GM12878 (cell line): ENCODE measurements at regions not wholly inside any gene's neighbourhood (a gene's known extent, or its start where the extent isn't known, plus 50 kb on each side); places are given as distances from the start of the nearest gene placed in this dataset.

Experiments
- ATAC-seq: fragments of 200-7000 bp; cut with Tn5 transposase; 3 replicates; pipeline ENCODE4 v1.9.1; 2020; ENCODE audit warnings: mild to moderate bottlenecking, moderate library complexity
- BruUV-seq: library from RNA; stranded (reverse); fragments of 400-500 nt; replicated peaks from 2 replicates; lab custom pipeline; 2021; lab: Mats Ljungman, UMichigan
- CTCF ChIA-PET: fragments of 300-600 bp; sonication (Branson Sonifier 250); formaldehyde crosslinking; extraction: SDS; loops from one replicate; lab custom pipeline; 2021; ENCODE audit warnings: inconsistent platforms; lab: Yijun Ruan, JAX
- POLR2A ChIA-PET: fragments of 350-600 bp; formaldehyde crosslinking; extraction: SDS; loops from one replicate; lab custom pipeline; 2021; ENCODE audit warnings: inconsistent platforms; lab: Charles Lee
- RAD21 ChIA-PET: fragments of 300-600 bp; sonication (Branson Sonifier 250); formaldehyde crosslinking; loops from one replicate; lab custom pipeline; 2023; ENCODE audit warnings: antibody characterized with exemption; ENCODE audit not compliant: unreplicated experiment; lab: Charles Lee
- SMC1A ChIA-PET: fragments of 300-600 bp; sonication (Branson Sonifier 250); formaldehyde crosslinking; loops from one replicate; lab custom pipeline; 2023; ENCODE audit not compliant: unreplicated experiment, uncharacterized antibody; lab: Charles Lee
- DNase-seq: peaks from one replicate; pipeline ENCODE4 v3.0.0-alpha.2; 2011; ENCODE audit warnings: low read depth, low spot score
- FAIRE-seq: peaks from 3 replicates; lab custom pipeline; 2011; peaks lifted over from hg19 to GRCh38; lab: Jason Lieb, UNC
- H2AFZ ChIP-seq: 2 replicates; pipeline ENCODE4 v1.6.0; 2011; ENCODE audit warnings: low read depth, low read length, control low read depth; ENCODE audit not compliant: control insufficient read depth
- H3K27ac ChIP-seq: 2 replicates; pipeline ENCODE4 v1.5.1; 2011; ENCODE audit warnings: control low read depth; ENCODE audit not compliant: control insufficient read depth, insufficient read depth
- H3K27me3 ChIP-seq, 2 experiments: replicated peaks in 1 of 2; 2 replicates each; pipeline versions ENCODE4 v1.6.0 to v1.6.1; 2011; ENCODE audit warnings: low read length in 1 of 2; ENCODE audit not compliant: control insufficient read depth in 2 of 2, insufficient read depth in 2 of 2
- H3K36me3 ChIP-seq, 2 experiments: 2 replicates each; pipeline ENCODE4 v1.5.1; 2011; ENCODE audit warnings: low read length in 1 of 2; ENCODE audit not compliant: control insufficient read depth in 2 of 2, insufficient read depth in 2 of 2
- H3K4me1 ChIP-seq: 2 replicates; pipeline ENCODE4 v1.6.1; 2011; ENCODE audit warnings: mild to moderate bottlenecking, low read length, moderate library complexity, mixed read lengths; ENCODE audit not compliant: control insufficient read depth, insufficient read depth
- H3K4me2 ChIP-seq: 2 replicates; pipeline ENCODE4 v1.6.0; 2011; ENCODE audit warnings: control low read depth; ENCODE audit not compliant: control insufficient read depth, insufficient read depth
- H3K4me3 ChIP-seq: fragments of 200-600 bp; sonication (generic); 2 replicates; pipeline ENCODE4 v1.5.1; 2016
- H3K79me2 ChIP-seq: 2 replicates; pipeline ENCODE4 v1.6.0; 2011; ENCODE audit warnings: low read length; ENCODE audit not compliant: control insufficient read depth, insufficient read depth
- H3K9ac ChIP-seq: 2 replicates; pipeline ENCODE4 v1.8.0; 2011; ENCODE audit warnings: low read length, control low read depth, mixed read lengths; ENCODE audit not compliant: control insufficient read depth, insufficient read depth
- H3K9me3 ChIP-seq: replicated peaks from 3 replicates; pipeline ENCODE4 v1.5.1; 2011; ENCODE audit warnings: mild to moderate bottlenecking, low read length; ENCODE audit not compliant: control insufficient read depth, insufficient read depth
- H4K20me1 ChIP-seq: 2 replicates; pipeline ENCODE4 v1.6.0; 2011; ENCODE audit not compliant: control insufficient read depth, insufficient read depth
- CBX5 ChIP-seq: sonication (generic); IDR thresholded peaks from 2 replicates; pipeline ENCODE4 v1.6.1; 2016; ENCODE audit warnings: low read depth, moderate library complexity, mild to moderate bottlenecking, inconsistent platforms
- FOXM1 ChIP-seq: IDR thresholded peaks from 2 replicates; pipeline ENCODE4 v1.6.1; 2012; ENCODE audit warnings: low read depth, mild to moderate bottlenecking, inconsistent platforms, low read length, moderate library complexity
- GABPA ChIP-seq: IDR thresholded peaks from 2 replicates; pipeline ENCODE4 v1.6.1; 2014; ENCODE audit warnings: antibody characterized with exemption, low read depth, mild to moderate bottlenecking, inconsistent platforms
- JUNB ChIP-seq: IDR thresholded peaks from 2 replicates; pipeline ENCODE4 v1.6.1; 2016; ENCODE audit warnings: antibody characterized with exemption, mild to moderate bottlenecking
- NRF1 ChIP-seq: conservative IDR thresholded peaks from 2 replicates; pipeline ENCODE4 v1.6.1; 2011; ENCODE audit warnings: mild to moderate bottlenecking, low read depth, low read length, improper control_type of control experiment
- POLR2AphosphoS2 ChIP-seq: IDR thresholded peaks from 2 replicates; pipeline ENCODE4 v1.6.1; 2011; ENCODE audit warnings: low read depth, mild to moderate bottlenecking, low read length, improper control_type of control experiment, moderate library complexity
- POLR2AphosphoS5 ChIP-seq: IDR thresholded peaks from 2 replicates; pipeline ENCODE4 v1.6.1; 2011; ENCODE audit warnings: mild to moderate bottlenecking, low read length, inconsistent platforms
- RAD51 ChIP-seq: fragments of 450-650 bp; IDR thresholded peaks from 2 replicates; pipeline ENCODE4 v1.6.1; 2016; ENCODE audit warnings: moderate library complexity, mild to moderate bottlenecking, inconsistent platforms
- ZSCAN29 ChIP-seq: fragments of 450-650 bp; IDR thresholded peaks from 2 replicates; pipeline ENCODE4 v1.6.1; 2017; ENCODE audit warnings: mild to moderate bottlenecking, moderate library complexity
- WGBS: methylation state at CpG from one replicate; pipeline ENCODE4 v1.1.6; 2016; ENCODE audit warnings: low lambda C conversion rate; ENCODE audit not compliant: insufficient replicate concordance, insufficient coverage; ENCODE audit errors: missing lambda C conversion rate; 5-methylcytosine and 5-hydroxymethylcytosine counted together
- in situ Hi-C: fragments of 300-500 bp; cut with MboI; formaldehyde crosslinking; loops from 9 replicates; pipeline ENCODE4 v1.14.3; 2018; ENCODE audit warnings: mixed read lengths
- intact Hi-C: fragments of 100-400 bp; cut with micrococcal nuclease; formaldehyde crosslinking; loops from one replicate; pipeline ENCODE4 v1.14.2; 2022; ENCODE audit not compliant: unreplicated experiment
- TF ChIP-seq, protein P1 (sequence below): fragments of 450-650 bp; IDR thresholded peaks from 2 replicates; pipeline ENCODE4 v1.6.1; 2016; ENCODE audit warnings: mild to moderate bottlenecking
- TF ChIP-seq, protein P2 (sequence below): fragments of 450-650 bp; IDR thresholded peaks from 2 replicates; pipeline ENCODE4 v1.6.1; 2014; ENCODE audit warnings: mild to moderate bottlenecking
- TF ChIP-seq, protein P3 (sequence below): fragments of 450-650 bp; conservative IDR thresholded peaks from 2 replicates; pipeline ENCODE4 v1.6.1; 2017; ENCODE audit warnings: mild to moderate bottlenecking, moderate library complexity
- TF ChIP-seq, protein P4 (sequence below): fragments of 450-650 bp; IDR thresholded peaks from 2 replicates; pipeline ENCODE4 v1.6.1; 2017; ENCODE audit warnings: mild to moderate bottlenecking, moderate library complexity

DNA sequence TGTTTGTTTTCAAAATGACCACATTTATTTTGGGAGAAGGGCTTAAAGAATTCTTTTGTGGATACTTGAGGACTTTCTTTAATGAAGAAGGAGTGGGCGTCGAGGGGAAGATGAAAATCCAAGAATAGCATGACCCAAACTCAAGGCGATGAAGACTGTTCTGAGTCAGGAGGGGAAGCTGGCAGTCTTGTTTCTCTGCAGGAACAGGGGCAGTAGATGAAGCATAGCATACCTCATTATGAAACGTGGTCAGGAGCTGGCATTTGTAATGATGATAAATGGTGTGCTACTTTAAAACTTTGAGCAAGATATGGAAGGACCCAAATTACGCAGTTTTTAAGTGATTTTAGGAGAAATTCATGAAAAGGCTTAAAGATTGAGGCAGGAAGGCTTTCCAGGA is 549.0 kb downstream of the IGSF11 start (continued):
- TF ChIP-seq, protein P1, sequence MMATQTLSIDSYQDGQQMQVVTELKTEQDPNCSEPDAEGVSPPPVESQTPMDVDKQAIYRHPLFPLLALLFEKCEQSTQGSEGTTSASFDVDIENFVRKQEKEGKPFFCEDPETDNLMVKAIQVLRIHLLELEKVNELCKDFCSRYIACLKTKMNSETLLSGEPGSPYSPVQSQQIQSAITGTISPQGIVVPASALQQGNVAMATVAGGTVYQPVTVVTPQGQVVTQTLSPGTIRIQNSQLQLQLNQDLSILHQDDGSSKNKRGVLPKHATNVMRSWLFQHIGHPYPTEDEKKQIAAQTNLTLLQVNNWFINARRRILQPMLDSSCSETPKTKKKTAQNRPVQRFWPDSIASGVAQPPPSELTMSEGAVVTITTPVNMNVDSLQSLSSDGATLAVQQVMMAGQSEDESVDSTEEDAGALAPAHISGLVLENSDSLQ, result peak; percentile 65; the same call in 1 of the 2 replicates
- TF ChIP-seq, protein P2, sequence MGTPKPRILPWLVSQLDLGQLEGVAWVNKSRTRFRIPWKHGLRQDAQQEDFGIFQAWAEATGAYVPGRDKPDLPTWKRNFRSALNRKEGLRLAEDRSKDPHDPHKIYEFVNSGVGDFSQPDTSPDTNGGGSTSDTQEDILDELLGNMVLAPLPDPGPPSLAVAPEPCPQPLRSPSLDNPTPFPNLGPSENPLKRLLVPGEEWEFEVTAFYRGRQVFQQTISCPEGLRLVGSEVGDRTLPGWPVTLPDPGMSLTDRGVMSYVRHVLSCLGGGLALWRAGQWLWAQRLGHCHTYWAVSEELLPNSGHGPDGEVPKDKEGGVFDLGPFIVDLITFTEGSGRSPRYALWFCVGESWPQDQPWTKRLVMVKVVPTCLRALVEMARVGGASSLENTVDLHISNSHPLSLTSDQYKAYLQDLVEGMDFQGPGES, result no peak
- peak; percentile 65 for TF ChIP-seq JUNB
- peak; percentile 23; the same call in 1 of the 2 replicates for TF ChIP-seq FOXM1
- TF ChIP-seq, protein P3, sequence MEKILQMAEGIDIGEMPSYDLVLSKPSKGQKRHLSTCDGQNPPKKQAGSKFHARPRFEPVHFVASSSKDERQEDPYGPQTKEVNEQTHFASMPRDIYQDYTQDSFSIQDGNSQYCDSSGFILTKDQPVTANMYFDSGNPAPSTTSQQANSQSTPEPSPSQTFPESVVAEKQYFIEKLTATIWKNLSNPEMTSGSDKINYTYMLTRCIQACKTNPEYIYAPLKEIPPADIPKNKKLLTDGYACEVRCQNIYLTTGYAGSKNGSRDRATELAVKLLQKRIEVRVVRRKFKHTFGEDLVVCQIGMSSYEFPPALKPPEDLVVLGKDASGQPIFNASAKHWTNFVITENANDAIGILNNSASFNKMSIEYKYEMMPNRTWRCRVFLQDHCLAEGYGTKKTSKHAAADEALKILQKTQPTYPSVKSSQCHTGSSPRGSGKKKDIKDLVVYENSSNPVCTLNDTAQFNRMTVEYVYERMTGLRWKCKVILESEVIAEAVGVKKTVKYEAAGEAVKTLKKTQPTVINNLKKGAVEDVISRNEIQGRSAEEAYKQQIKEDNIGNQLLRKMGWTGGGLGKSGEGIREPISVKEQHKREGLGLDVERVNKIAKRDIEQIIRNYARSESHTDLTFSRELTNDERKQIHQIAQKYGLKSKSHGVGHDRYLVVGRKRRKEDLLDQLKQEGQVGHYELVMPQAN, result no peak

DNA sequence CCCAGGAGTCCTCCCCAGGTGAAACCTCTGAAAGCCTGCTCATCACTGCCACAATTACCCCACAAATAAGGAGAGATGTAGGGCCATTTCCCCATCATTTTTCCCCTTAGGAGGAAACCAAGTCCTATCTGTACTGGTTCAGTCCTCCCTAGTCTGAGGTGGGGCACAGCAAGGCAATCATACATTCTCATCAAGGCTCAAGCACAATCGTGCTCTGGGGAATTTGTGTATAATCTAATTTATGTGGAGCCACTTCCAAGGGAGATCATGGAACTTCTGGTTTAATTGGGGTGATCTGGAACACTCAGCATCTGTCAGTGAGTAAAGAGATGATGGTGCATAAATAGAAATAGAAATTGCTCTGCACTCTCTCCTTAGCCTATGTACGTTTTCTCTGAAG is 546.9 kb downstream of the IGSF11 start:
- WGBS, result 24% methylated on average over 2 of the region's 2 CpGs
- Histone ChIP-seq H2AFZ (no peak overlapping the region), H3K4me1 (no peaks in the 10 kb centered on the region), H3K9me3 (no peaks in the 10 kb centered on the region), H3K36me3 (no peaks in the 10 kb centered on the region), H3K4me2 (no peak overlapping the region), H3K27ac (no peak overlapping the region), H3K79me2 (no peaks in the 10 kb centered on the region), H3K4me3 (no peak overlapping the region), H3K9ac (no peak overlapping the region), H4K20me1 (no peaks in the 10 kb centered on the region), H3K27me3 (no peaks in the 10 kb centered on the region)
- ChIA-PET SMC1A (no interaction called here), POLR2A (no interaction called here), CTCF (no interaction called here), RAD21 (no interaction called here)
- FAIRE-seq (no peak), DNase-seq (no peak), ATAC-seq (no peak)
- no TSS peak for BruUV-seq
- in situ Hi-C loops, result no loop called here
- TF ChIP-seq NRF1 (no peak), RAD51 (no peak), ZSCAN29 (no peak), POLR2AphosphoS5 (no peak), CBX5 (no peak), GABPA (no peak), POLR2AphosphoS2 (no peak), JUNB (no peak)
- TF ChIP-seq, protein P4, sequence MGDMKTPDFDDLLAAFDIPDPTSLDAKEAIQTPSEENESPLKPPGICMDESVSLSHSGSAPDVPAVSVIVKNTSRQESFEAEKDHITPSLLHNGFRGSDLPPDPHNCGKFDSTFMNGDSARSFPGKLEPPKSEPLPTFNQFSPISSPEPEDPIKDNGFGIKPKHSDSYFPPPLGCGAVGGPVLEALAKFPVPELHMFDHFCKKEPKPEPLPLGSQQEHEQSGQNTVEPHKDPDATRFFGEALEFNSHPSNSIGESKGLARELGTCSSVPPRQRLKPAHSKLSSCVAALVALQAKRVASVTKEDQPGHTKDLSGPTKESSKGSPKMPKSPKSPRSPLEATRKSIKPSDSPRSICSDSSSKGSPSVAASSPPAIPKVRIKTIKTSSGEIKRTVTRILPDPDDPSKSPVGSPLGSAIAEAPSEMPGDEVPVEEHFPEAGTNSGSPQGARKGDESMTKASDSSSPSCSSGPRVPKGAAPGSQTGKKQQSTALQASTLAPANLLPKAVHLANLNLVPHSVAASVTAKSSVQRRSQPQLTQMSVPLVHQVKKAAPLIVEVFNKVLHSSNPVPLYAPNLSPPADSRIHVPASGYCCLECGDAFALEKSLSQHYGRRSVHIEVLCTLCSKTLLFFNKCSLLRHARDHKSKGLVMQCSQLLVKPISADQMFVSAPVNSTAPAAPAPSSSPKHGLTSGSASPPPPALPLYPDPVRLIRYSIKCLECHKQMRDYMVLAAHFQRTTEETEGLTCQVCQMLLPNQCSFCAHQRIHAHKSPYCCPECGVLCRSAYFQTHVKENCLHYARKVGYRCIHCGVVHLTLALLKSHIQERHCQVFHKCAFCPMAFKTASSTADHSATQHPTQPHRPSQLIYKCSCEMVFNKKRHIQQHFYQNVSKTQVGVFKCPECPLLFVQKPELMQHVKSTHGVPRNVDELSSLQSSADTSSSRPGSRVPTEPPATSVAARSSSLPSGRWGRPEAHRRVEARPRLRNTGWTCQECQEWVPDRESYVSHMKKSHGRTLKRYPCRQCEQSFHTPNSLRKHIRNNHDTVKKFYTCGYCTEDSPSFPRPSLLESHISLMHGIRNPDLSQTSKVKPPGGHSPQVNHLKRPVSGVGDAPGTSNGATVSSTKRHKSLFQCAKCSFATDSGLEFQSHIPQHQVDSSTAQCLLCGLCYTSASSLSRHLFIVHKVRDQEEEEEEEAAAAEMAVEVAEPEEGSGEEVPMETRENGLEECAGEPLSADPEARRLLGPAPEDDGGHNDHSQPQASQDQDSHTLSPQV, result no peak
- TF ChIP-seq, protein P1, result no peak
- intact Hi-C loops, result no loop called here
